Cerebellar nuclear complex (tissue), 1 donor: ENCODE measurements at regions not wholly inside any gene's neighbourhood (a gene's known extent, or its start where the extent isn't known, plus 50 kb on each side); places are given as distances from the start of the nearest gene placed in this dataset.

Experiments
- DNase-seq, 2 experiments: peaks; one replicate each; lab custom pipeline; 2025; lab: John Stamatoyannopoulos, UW

GRCh38 chr5:103849934-103850333 lies 287.3 kb upstream of the NUDT12 start:
- DNase-seq, result no peak

DNA sequence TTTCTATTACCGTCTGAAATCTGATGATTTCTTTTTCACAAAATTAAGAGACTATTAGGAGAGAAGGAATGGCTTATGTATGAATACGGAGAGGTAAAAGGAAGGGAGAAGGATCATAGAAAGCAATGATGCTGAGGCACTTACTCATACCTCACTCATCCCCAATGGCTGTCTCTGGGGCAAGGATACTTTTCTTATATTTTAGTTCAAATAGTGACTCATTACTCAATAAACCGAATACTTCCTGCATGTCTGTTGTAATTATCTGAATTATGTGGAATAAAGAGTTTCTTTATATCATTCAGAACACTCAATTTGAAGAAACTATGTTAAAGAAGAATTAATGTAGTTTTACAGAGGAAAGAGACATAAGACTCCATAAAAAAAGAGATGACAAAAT lies 284.5 kb upstream of the NUDT12 start:
- no peak for DNase-seq

DNA sequence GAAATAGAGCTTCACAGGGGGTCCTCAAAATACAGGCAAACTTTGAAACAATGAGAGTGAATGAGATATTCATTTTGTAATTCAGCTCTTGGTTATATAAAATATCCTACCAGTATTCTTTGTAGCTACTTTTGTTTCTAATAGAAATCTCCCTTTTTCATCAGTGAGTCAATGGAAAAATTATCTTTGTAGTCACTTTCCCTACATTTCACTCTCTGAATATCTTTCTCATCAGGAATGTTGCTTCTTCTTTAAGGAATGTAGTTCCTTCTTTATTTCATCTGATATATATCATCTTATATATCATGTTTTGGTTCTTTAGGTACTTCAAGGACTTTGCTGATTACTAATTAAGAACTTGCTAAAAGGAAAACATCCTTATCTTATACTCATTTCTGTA lies 280.3 kb upstream of the NUDT12 start:
- no peak for DNase-seq

- no peak for DNase-seq
Observed at GRCh38 chr5:103840600-103840999, 278.0 kb upstream of the NUDT12 start.

GRCh38 chr5:103834216-103834615 lies 271.6 kb upstream of the NUDT12 start:
- no peak for DNase-seq

GRCh38 chr5:103829585-103829984 lies 267.0 kb upstream of the NUDT12 start:
- DNase-seq, result no peak

DNA sequence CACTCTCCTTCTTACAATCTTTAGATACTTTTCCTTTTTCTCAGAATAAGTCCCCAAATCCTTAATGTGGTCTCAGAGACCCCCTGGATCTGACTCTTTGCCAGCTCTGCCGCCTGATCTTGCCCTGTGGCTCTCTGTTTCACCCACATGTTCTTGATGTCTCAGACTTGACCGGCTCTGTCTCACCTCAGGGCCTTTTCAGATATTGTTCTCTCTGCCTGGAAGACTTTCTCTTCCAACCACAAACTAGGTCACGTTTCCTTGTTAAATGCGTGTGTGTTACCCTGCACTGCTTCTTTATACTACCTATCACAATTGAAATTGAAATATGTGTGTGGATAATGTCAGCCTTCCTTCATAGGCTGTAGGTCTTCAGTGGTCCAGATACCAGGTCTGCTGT lies 265.4 kb upstream of the NUDT12 start:
- no peak for DNase-seq

DNA sequence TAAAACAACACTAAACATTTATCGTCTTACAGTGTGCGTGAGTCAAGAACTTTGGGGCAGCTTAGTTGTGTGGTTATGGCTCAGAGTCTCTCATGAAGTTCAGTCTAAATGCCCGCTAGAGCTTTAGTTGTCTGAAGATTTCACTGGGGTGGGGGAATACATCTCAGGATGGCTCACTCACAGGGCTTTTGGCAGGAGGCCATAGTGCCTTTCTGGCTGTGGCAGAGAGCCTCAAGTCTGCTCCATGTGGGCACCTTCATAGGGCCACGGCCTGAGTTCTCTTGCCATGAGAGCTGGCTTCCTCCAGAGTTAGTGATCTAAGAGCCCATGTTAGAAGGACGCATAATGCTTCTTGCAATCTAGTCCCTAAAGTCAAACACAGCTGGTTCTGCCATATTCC lies 258.8 kb upstream of the NUDT12 start:
- no peak for DNase-seq

DNA sequence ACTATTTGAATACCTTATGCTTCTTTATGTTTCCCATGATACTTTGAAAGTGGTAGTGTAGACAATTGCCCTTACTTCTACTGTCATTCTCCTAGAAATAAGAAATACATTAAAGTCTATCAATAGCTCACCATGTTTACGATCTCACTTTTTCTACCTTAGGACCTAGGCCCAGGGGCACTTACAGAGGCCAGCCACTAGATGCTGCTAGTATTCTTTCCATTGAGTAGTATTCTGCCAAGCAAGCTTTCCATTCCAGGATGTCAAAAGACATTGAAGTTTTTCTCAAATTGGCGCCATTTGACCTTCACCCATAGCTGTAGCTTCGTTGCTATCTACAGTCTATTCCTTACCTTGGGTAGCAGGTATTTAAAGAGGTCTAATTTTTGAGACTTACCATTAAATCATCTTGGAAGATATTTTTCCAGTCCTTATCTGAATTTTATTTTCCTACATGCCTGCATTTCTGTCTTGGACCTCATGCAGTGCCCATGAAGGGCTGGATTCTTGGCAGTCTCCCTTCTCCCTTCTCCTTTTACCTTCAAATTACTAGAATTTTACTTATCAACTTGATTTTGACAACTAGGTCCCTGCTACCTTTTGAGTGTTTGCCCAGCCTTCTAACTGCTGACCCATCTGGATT lies 246.0 kb upstream of the NUDT12 start:
- DNase-seq, result no peak

- DNase-seq, result no peak
Observed at GRCh38 chr5:103804711-103805110, 242.1 kb upstream of the NUDT12 start.

GRCh38 chr5:103801681-103802080 lies 239.1 kb upstream of the NUDT12 start:
- DNase-seq, result no peak

- DNase-seq, result no peak
Observed at GRCh38 chr5:103800741-103801495, 238.3 kb upstream of the NUDT12 start.

DNA sequence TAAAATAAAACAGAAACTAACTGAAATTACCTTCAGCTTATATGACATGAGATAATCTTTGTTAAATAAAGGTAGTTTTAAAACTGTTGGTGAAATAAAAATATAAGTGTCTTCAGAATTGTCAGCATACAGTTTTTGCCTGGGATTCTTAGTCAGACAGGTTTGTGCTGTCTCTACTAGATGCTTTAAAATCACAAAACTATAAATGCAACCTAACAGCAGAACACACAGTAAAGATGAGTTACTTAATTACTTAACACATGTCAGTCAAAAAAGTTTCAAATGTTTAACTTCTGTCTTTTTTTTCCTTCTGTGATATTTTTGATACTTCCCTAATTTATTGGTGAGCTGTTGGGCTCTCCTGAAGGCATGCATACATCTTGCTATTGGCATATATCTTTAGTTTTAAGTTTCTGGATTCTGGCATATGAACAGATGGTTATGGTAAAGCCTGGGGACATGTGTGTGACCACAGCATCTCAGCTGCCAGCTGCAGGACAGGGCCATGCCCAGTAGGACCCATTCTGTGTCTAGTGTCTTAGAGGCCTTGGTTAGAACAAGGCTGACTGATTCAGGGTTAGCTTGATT lies 231.1 kb upstream of the NUDT12 start:
- DNase-seq, result no peak

GRCh38 chr5:103785569-103785968 lies 223.0 kb upstream of the NUDT12 start:
- DNase-seq, result no peak

- no peak for DNase-seq
Observed at GRCh38 chr5:103783669-103784068, 221.1 kb upstream of the NUDT12 start.

GRCh38 chr5:103780794-103781193 lies 218.2 kb upstream of the NUDT12 start:
- DNase-seq, result no peak

- DNase-seq, result no peak
Observed at GRCh38 chr5:103774721-103775120, 212.1 kb upstream of the NUDT12 start.

DNA sequence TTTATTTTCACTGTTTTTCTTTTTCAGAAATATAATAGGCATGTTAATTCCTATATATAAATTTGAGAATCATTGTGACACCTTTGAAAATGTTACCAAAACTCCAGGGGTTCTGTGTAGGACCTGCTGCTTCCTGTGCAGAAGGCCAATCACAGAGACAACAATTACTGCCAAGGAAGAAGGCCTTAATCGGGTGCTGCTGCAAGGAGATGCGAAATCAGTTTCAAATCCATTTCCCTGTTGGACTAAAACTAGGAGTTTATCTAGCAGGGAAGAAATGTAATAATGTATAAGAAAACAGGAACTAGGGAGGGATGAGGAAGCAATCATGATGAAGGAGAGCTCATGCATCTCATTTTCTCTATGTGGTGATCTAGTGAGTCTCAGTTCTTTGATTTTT lies 209.7 kb upstream of the NUDT12 start:
- no peak for DNase-seq

DNA sequence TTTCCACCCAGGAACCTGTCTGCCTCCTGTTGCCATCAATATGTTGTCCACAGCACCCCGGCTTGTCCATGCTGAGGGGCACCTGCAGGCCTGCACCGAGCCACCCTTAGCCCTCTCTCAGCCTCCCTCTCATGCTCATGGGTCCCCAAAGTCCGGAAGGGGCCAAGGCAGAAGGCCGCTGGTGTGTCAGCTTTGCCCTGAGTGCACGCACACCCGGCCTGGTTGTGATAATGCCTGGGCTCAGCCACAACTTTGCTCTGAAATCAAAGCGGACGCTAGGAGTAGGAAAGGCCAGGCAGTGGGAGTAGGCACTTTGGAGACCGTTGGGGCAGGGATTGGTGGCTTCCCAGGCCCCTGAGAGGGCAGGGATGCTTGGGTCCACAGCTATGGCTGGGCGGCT lies 201.8 kb upstream of the NUDT12 start:
- DNase-seq, result no peak

- DNase-seq, result no peak
Observed at GRCh38 chr5:103758996-103759395, 196.4 kb upstream of the NUDT12 start.

DNA sequence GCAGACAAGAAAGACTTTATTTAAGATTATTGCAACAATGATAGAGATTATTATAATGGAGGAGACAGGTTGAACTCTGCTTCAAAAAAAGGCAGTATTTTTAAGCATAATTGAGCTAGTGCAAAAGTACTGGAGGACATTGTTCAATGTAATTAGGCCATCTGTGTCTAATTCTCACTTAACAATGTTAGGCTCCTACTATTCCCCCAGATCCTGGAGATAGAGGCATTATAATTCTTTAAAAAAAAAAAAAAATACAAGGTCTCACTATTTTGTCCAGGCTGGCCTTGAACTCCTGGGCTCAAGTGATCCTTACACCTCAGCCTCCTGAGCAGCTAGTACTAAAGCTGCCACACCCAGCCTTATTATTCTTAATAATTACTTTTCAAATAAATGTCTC lies 193.4 kb upstream of the NUDT12 start:
- no peak for DNase-seq

- DNase-seq, result no peak
Observed at GRCh38 chr5:103745353-103746065, 182.9 kb upstream of the NUDT12 start.

GRCh38 chr5:103744159-103744558 lies 181.6 kb upstream of the NUDT12 start:
- no peak for DNase-seq
